ENCODE measurements at regions not wholly inside any gene's neighbourhood (a gene's known extent, or its start where the extent isn't known, plus 50 kb on each side); places are given as distances from the start of the nearest gene placed in this dataset.

- no peak for TF ChIP-seq CTCF (conservative IDR thresholded peaks at IDR 0.05)
- no peak for TF ChIP-seq ZFX (IDR thresholded peaks at IDR 0.05)
These were observed 224.8 kb downstream of the MEF2C start for GRCh38 chr5:88657906-88658775.
